HuH-7 (cell line): ENCODE measurements at regions not wholly inside any gene's neighbourhood (a gene's known extent, or its start where the extent isn't known, plus 50 kb on each side); places are given as distances from the start of the nearest gene placed in this dataset.
A peak's percentile ranks its signal among the peaks of the same experiment; 100 is the strongest.

Experiments used
- DNase-seq: peaks from one replicate; pipeline ENCODE4 v3.0.0; 2011; ENCODE audit warnings: low spot score

- DNase-seq: no peak
These were observed 348.9 kb upstream of the MARCKS start for GRCh38 chr6:113508249-113508648.

- DNase-seq: no peak
These were observed 346.0 kb upstream of the MARCKS start for GRCh38 chr6:113511100-113511499.

- DNase-seq: no peak
These were observed 344.6 kb upstream of the MARCKS start for GRCh38 chr6:113512576-113512975.

- DNase-seq: no peak
These were observed 344.1 kb upstream of the MARCKS start for GRCh38 chr6:113513086-113513485.

GRCh38 chr6:113522376-113522775 lies 334.8 kb upstream of the MARCKS start:
- no peak for DNase-seq

- DNase-seq: no peak
These were observed 332.3 kb upstream of the MARCKS start for GRCh38 chr6:113524826-113525225.

- no peak for DNase-seq
These were observed 330.6 kb upstream of the MARCKS start for GRCh38 chr6:113526553-113526952.

- DNase-seq: no peak
These were observed 330.1 kb upstream of the MARCKS start for GRCh38 chr6:113526995-113527394.

GRCh38 chr6:113528111-113528510 lies 329.0 kb upstream of the MARCKS start:
- no peak for DNase-seq

GRCh38 chr6:113529196-113529595 lies 327.9 kb upstream of the MARCKS start:
- DNase-seq: no peak

- no peak for DNase-seq
These were observed 327.3 kb upstream of the MARCKS start for GRCh38 chr6:113529879-113530278.

- DNase-seq: peak; percentile 21
These were observed 326.4 kb upstream of the MARCKS start for GRCh38 chr6:113530769-113531168.

GRCh38 chr6:113539202-113539601 lies 317.9 kb upstream of the MARCKS start:
- no peak for DNase-seq

- DNase-seq: no peak
These were observed 317.5 kb upstream of the MARCKS start for GRCh38 chr6:113539623-113540022.

GRCh38 chr6:113540466-113540865 lies 316.7 kb upstream of the MARCKS start:
- no peak for DNase-seq

- DNase-seq: no peak
These were observed 306.0 kb upstream of the MARCKS start for GRCh38 chr6:113551168-113551567.

- no peak for DNase-seq
These were observed 300.4 kb upstream of the MARCKS start for GRCh38 chr6:113556775-113557174.

- no peak for DNase-seq
These were observed 298.7 kb upstream of the MARCKS start for GRCh38 chr6:113558431-113558830.

GRCh38 chr6:113558966-113559365 lies 298.2 kb upstream of the MARCKS start:
- DNase-seq: no peak

- DNase-seq: no peak
These were observed 296.8 kb upstream of the MARCKS start for GRCh38 chr6:113560376-113560775.

- no peak for DNase-seq
These were observed 296.2 kb upstream of the MARCKS start for GRCh38 chr6:113560908-113561307.

GRCh38 chr6:113562248-113562647 lies 294.9 kb upstream of the MARCKS start:
- DNase-seq: no peak

GRCh38 chr6:113564371-113565171 lies 292.6 kb upstream of the MARCKS start:
- DNase-seq: peak; percentile 30

GRCh38 chr6:113565306-113565705 lies 291.8 kb upstream of the MARCKS start:
- no peak for DNase-seq
